ENCODE measurements at regions not wholly inside any gene's neighbourhood (a gene's known extent, or its start where the extent isn't known, plus 50 kb on each side); places are given as distances from the start of the nearest gene placed in this dataset.

DNA sequence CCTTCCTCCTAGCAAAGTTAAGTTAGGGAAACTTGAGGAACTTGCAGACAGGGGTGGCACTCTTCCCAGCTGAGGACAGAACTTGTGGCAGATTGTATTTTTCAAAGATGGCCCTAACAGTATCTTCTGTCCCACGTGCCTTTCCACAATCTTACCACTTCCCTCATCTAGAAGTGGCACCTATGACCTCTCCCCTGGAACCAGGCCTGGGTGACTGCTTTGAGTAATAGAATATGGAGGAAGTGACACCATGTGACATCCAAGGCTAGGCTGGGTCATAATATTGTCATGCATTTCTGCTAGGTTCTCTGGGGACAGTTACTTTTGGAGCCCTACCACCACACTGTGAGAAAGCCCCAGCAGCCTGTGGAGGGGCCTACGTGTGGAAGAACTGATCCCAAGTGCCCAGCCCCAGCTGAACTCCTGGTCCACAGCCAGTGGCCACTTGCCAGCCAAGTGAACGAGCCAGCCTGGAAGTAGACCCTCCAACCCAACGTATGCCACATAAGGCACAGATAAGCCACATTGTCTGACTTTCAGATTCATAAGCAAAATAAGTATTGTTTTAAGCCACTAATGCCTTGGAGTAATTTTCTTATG is 193.7 kb downstream of the PTPN20 start:
- Histone ChIP-seq H3K9me3 (no peaks in the 10 kb centered on the region), H3K4me3 (no peak overlapping the region), H3K4me1 (no peaks in the 10 kb centered on the region), H3K36me3 (no peaks in the 10 kb centered on the region), H3K27ac (no peak overlapping the region), H3K27me3 (no peaks in the 10 kb centered on the region)
- 72% methylated on average over 4 of the region's 4 CpGs for WGBS
- TF ChIP-seq EP300 (IDR thresholded peaks at IDR 0.05) (no peak), POLR2AphosphoS5 (IDR thresholded peaks at IDR 0.05) (no peak), POLR2A (IDR thresholded peaks at IDR 0.05) (no peak)
- TF ChIP-seq, protein P1, sequence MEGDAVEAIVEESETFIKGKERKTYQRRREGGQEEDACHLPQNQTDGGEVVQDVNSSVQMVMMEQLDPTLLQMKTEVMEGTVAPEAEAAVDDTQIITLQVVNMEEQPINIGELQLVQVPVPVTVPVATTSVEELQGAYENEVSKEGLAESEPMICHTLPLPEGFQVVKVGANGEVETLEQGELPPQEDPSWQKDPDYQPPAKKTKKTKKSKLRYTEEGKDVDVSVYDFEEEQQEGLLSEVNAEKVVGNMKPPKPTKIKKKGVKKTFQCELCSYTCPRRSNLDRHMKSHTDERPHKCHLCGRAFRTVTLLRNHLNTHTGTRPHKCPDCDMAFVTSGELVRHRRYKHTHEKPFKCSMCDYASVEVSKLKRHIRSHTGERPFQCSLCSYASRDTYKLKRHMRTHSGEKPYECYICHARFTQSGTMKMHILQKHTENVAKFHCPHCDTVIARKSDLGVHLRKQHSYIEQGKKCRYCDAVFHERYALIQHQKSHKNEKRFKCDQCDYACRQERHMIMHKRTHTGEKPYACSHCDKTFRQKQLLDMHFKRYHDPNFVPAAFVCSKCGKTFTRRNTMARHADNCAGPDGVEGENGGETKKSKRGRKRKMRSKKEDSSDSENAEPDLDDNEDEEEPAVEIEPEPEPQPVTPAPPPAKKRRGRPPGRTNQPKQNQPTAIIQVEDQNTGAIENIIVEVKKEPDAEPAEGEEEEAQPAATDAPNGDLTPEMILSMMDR (IDR thresholded peaks at IDR 0.05): no peak
- DNase-seq (ENCODE audit: low spot score in 2 of 2): no peak

DNA sequence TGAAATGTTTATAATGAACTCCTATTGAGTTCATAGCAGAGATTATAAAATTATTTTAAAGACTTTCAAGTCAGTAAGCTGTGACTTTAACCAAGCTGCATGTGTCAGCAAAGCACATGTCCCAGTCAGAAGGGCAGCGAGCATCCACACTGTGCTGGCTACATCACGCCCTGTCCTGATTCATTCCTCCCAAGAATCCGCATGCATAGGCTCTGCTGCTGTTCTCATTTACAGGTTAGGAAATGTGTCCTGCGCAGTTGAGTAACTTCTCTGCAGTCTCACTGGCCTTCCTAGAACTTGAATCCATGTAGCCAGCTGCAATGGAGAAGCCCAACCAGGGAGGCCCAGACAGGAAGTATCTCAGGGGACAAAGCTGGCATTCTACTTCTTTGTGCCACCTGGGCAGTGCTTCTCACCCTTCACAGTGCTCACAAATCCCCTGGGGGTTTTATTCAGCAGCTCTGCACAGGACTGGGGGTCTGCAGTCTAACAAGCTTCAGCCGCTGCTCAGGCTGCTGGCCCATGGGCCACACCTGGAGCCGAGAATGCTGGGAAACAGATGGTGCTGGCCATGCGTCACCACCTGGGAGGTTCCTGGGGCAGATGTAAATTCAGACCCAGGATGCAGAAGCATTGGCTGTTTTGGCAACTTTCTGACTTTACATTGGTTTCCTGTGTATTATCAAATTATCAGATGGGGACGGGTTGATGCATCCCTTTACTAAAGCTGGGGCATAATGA is 192.8 kb upstream of the GDF10 start:
- no peaks in the 10 kb centered on the region for H3K4me1 ChIP-seq
- WGBS: 97% methylated on average over 6 of the region's 8 CpGs
- TF ChIP-seq, protein P1 (IDR thresholded peaks at IDR 0.05): no peak
- TF ChIP-seq POLR2A (IDR thresholded peaks at IDR 0.05): no peak
- no peak for TF ChIP-seq POLR2AphosphoS5 (IDR thresholded peaks at IDR 0.05)
- TF ChIP-seq EP300 (IDR thresholded peaks at IDR 0.05): no peak
- H3K4me3 ChIP-seq: no peak overlapping the region
- no peaks in the 10 kb centered on the region for H3K27me3 ChIP-seq
- DNase-seq (ENCODE audit: low spot score in 2 of 2): no peak
- H3K27ac ChIP-seq: no peak overlapping the region
- no peaks in the 10 kb centered on the region for H3K36me3 ChIP-seq
- no peaks in the 10 kb centered on the region for H3K9me3 ChIP-seq

GRCh38 chr10:47109906-47110305 is 190.1 kb upstream of the GDF10 start:
- H3K4me1 ChIP-seq: no peaks in the 10 kb centered on the region
- H3K36me3 ChIP-seq: no peaks in the 10 kb centered on the region
- 65% methylated on average over 2 of the region's 2 CpGs for WGBS
- no peak for DNase-seq (ENCODE audit: low spot score in 2 of 2)
- H3K27me3 ChIP-seq: no peaks in the 10 kb centered on the region
- no peaks in the 10 kb centered on the region for H3K9me3 ChIP-seq
- TF ChIP-seq POLR2A (IDR thresholded peaks at IDR 0.05) (no peak), EP300 (IDR thresholded peaks at IDR 0.05) (no peak), POLR2AphosphoS5 (IDR thresholded peaks at IDR 0.05) (no peak)
- TF ChIP-seq, protein P1 (IDR thresholded peaks at IDR 0.05): no peak
- H3K4me3 ChIP-seq: no peak overlapping the region
- H3K27ac ChIP-seq: no peak overlapping the region

DNA sequence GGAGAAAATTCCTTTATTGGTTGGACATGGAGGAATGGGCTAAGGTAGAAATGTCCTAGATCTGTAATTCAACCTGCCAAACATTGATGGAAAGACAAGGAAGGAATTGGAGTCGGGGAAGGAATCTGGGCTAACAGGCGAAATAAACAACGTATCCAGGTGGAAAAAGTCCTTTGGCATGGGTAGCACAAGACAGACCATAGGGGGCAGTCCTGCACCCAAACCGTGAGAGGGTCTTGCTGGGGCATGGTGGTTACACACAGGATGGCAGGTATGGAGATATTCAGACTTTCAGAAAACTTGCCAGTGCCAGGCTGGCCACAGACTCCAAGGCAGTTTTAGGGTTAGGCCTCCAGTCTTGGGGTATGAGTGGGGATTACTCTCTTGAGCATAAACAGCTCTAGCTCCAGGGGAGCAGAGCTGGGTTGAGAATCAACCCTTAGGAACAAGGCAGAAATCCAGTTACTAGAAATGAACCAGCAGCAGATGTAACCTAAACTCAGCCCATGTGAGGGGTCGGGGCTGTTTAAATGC is 188.6 kb upstream of the GDF10 start:
- DNase-seq (ENCODE audit: low spot score in 2 of 2): no peak
- WGBS: 89% methylated on average over 5 of the region's 5 CpGs
- Histone ChIP-seq H3K4me3 (no peak overlapping the region), H3K27ac (no peak overlapping the region), H3K27me3 (no peaks in the 10 kb centered on the region), H3K36me3 (no peaks in the 10 kb centered on the region), H3K4me1 (no peaks in the 10 kb centered on the region), H3K9me3 (no peaks in the 10 kb centered on the region)
- TF ChIP-seq POLR2A (IDR thresholded peaks at IDR 0.05): no peak
- no peak for TF ChIP-seq EP300 (IDR thresholded peaks at IDR 0.05)
- no peak for TF ChIP-seq POLR2AphosphoS5 (IDR thresholded peaks at IDR 0.05)
- TF ChIP-seq, protein P1 (IDR thresholded peaks at IDR 0.05): no peak

DNA sequence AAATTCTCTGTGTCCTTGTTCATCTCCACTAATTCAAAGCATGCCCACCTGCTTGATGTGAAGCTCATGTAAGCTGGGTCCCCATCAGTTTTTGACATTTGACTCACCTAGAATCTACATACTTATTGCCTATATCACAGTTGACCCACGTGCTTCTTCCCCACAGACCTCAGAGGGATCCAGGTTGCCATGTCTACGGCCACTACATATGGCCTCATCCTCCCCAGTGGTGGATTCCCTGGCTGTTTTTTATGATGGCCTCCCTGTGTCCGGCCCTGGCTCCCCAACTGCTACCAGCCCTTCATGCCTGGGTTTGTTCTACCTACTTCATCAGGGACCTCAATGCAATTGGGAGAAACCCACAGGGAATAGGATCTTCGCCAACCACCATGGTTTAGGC is 187.4 kb upstream of the GDF10 start:
- no peaks in the 10 kb centered on the region for H3K36me3 ChIP-seq
- no peak for TF ChIP-seq EP300 (IDR thresholded peaks at IDR 0.05)
- no peak for TF ChIP-seq POLR2A (IDR thresholded peaks at IDR 0.05)
- no peak for TF ChIP-seq POLR2AphosphoS5 (IDR thresholded peaks at IDR 0.05)
- TF ChIP-seq, protein P1 (IDR thresholded peaks at IDR 0.05): no peak
- H3K4me3 ChIP-seq: no peak overlapping the region
- no peaks in the 10 kb centered on the region for H3K9me3 ChIP-seq
- 94% methylated on average over 4 of the region's 4 CpGs for WGBS
- no peak for DNase-seq (ENCODE audit: low spot score in 2 of 2)
- H3K27ac ChIP-seq: no peak overlapping the region
- H3K27me3 ChIP-seq: no peaks in the 10 kb centered on the region
- H3K4me1 ChIP-seq: no peaks in the 10 kb centered on the region
